ENCODE measurements at regions not wholly inside any gene's neighbourhood (a gene's known extent, or its start where the extent isn't known, plus 50 kb on each side); places are given as distances from the start of the nearest gene placed in this dataset.

- Histone ChIP-seq H3K9me2 (replicated peaks; ENCODE audit: low read depth, low read length) (no peaks in the 10 kb centered on the region; the same call in 1 of the 2 replicates), H3K4me2 (ENCODE audit: low read depth, low read length, poor library complexity, severe bottlenecking) (no peak overlapping the region), H2AFZ (ENCODE audit: low read length) (no peak overlapping the region), H3K36me3 (ENCODE audit: insufficient read depth, low read length) (no peaks in the 10 kb centered on the region), H3K9ac (ENCODE audit: low read depth, low read length, poor library complexity, severe bottlenecking) (no peak overlapping the region), H3K9me3 (ENCODE audit: insufficient read depth, low read depth, low read length) (no peaks in the 10 kb centered on the region), H3F3A (ENCODE audit: low read depth) (no peaks in the 10 kb centered on the region), H3K4me3 (ENCODE audit: low read length, poor library complexity, severe bottlenecking) (no peak overlapping the region), H4K20me1 (ENCODE audit: insufficient read depth, low read length, poor library complexity, severe bottlenecking) (no peaks in the 10 kb centered on the region), H3K79me2 (ENCODE audit: insufficient read depth, low read length) (no peaks in the 10 kb centered on the region), H3K4me1 (ENCODE audit: insufficient read depth, low read length, poor library complexity, severe bottlenecking) (no peaks in the 10 kb centered on the region), H3K27me3 (ENCODE audit: insufficient read depth, low read length, poor library complexity, severe bottlenecking) (no peaks in the 10 kb centered on the region)
- TF ChIP-seq CTCF (conservative IDR thresholded peaks at IDR 0.05; ENCODE audit: low read length) (no peak), EZH2phosphoT487 (IDR thresholded peaks at IDR 0.05; ENCODE audit: borderline replicate concordance) (no peak)
Observed at GRCh38 chr4:157776930-157777528, 395.8 kb downstream of the GASK1B start.

GRCh38 chr4:157775971-157776370 is 396.9 kb downstream of the GASK1B start:
- H3K9ac ChIP-seq (ENCODE audit: low read depth, low read length, poor library complexity, severe bottlenecking): no peak overlapping the region
- H3K4me2 ChIP-seq (ENCODE audit: low read depth, low read length, poor library complexity, severe bottlenecking): no peak overlapping the region
- H3F3A ChIP-seq (ENCODE audit: low read depth): no peaks in the 10 kb centered on the region
- H3K9me2 ChIP-seq (replicated peaks; ENCODE audit: low read depth, low read length): no peaks in the 10 kb centered on the region; the same call in 1 of the 2 replicates
- no peak overlapping the region for H2AFZ ChIP-seq (ENCODE audit: low read length)
- no peaks in the 10 kb centered on the region for H3K9me3 ChIP-seq (ENCODE audit: insufficient read depth, low read depth, low read length)
- no peak overlapping the region for H3K4me3 ChIP-seq (ENCODE audit: low read length, poor library complexity, severe bottlenecking)
- H4K20me1 ChIP-seq (ENCODE audit: insufficient read depth, low read length, poor library complexity, severe bottlenecking): no peaks in the 10 kb centered on the region
- no peaks in the 10 kb centered on the region for H3K79me2 ChIP-seq (ENCODE audit: insufficient read depth, low read length)
- no peaks in the 10 kb centered on the region for H3K4me1 ChIP-seq (ENCODE audit: insufficient read depth, low read length, poor library complexity, severe bottlenecking)
- no peak for TF ChIP-seq CTCF (conservative IDR thresholded peaks at IDR 0.05; ENCODE audit: low read length)
- TF ChIP-seq EZH2phosphoT487 (IDR thresholded peaks at IDR 0.05; ENCODE audit: borderline replicate concordance): no peak
- H3K36me3 ChIP-seq (ENCODE audit: insufficient read depth, low read length): no peaks in the 10 kb centered on the region
- no peaks in the 10 kb centered on the region for H3K27me3 ChIP-seq (ENCODE audit: insufficient read depth, low read length, poor library complexity, severe bottlenecking)

DNA sequence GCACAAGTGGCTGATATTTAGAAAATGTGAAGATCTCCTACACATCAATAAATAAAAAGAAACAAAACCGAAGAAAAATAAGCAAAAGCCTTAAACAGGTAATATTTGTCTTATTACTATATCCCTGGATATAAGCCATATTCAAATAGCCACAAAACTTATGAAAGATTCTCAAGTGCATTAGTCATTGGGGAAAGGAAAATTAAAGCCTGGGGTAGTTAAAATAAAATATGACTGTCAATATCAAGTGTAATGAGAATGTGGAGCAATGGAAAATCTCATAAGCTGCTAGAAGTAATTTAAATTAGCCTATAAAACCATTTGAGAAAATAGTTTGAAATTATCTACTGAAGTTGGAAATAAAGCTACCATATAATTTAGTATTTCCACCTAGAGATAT is 399.9 kb downstream of the GASK1B start:
- no peaks in the 10 kb centered on the region for H3K9me3 ChIP-seq (ENCODE audit: insufficient read depth, low read depth, low read length)
- H3K36me3 ChIP-seq (ENCODE audit: insufficient read depth, low read length): no peaks in the 10 kb centered on the region
- no peaks in the 10 kb centered on the region for H3K9me2 ChIP-seq (replicated peaks; ENCODE audit: low read depth, low read length)

More for the DNA sequence above, 399.9 kb downstream of the GASK1B start:
- Histone ChIP-seq H3K27me3 (ENCODE audit: insufficient read depth, low read length, poor library complexity, severe bottlenecking) (no peaks in the 10 kb centered on the region), H3K4me3 (ENCODE audit: low read length, poor library complexity, severe bottlenecking) (no peak overlapping the region), H4K20me1 (ENCODE audit: insufficient read depth, low read length, poor library complexity, severe bottlenecking) (no peaks in the 10 kb centered on the region), H3K9ac (ENCODE audit: low read depth, low read length, poor library complexity, severe bottlenecking) (no peak overlapping the region), H3F3A (ENCODE audit: low read depth) (no peaks in the 10 kb centered on the region), H2AFZ (ENCODE audit: low read length) (no peak overlapping the region), H3K79me2 (ENCODE audit: insufficient read depth, low read length) (no peaks in the 10 kb centered on the region), H3K4me1 (ENCODE audit: insufficient read depth, low read length, poor library complexity, severe bottlenecking) (no peaks in the 10 kb centered on the region), H3K4me2 (ENCODE audit: low read depth, low read length, poor library complexity, severe bottlenecking) (no peak overlapping the region)
- TF ChIP-seq CTCF (conservative IDR thresholded peaks at IDR 0.05; ENCODE audit: low read length): no peak
- TF ChIP-seq EZH2phosphoT487 (IDR thresholded peaks at IDR 0.05; ENCODE audit: borderline replicate concordance): no peak

All from Loucy (cell line).